H9 (cell line): ENCODE measurements at regions not wholly inside any gene's neighbourhood (a gene's known extent, or its start where the extent isn't known, plus 50 kb on each side); places are given as distances from the start of the nearest gene placed in this dataset.
A peak's percentile ranks its signal among the peaks of the same experiment; 100 is the strongest.

Experiments used
- DNase-seq: peaks from one replicate; pipeline ENCODE4 v3.0.0-alpha.2; 2017
- H2AFZ ChIP-seq: one replicate; pipeline ENCODE4 v1.6.1; 2013; ENCODE audit warnings: mild to moderate bottlenecking, low read length, control low read depth, moderate library complexity
- H2AK5ac ChIP-seq: 2 replicates; pipeline ENCODE4 v1.6.1; 2013; ENCODE audit warnings: low read length, control low read depth, mixed read lengths; ENCODE audit not compliant: insufficient read length
- H2BK120ac ChIP-seq: one replicate; pipeline ENCODE4 v1.6.1; 2013; ENCODE audit warnings: low read depth, mild to moderate bottlenecking, low read length, control low read depth, inconsistent platforms; ENCODE audit not compliant: poor library complexity, severe bottlenecking
- H2BK12ac ChIP-seq: 2 replicates; pipeline ENCODE4 v1.6.1; 2013; ENCODE audit warnings: low read length, control low read depth, mixed read lengths, low read depth; ENCODE audit not compliant: insufficient read length
- H2BK15ac ChIP-seq: 2 replicates; pipeline ENCODE4 v1.6.1; 2013; ENCODE audit warnings: low read depth, low read length, control low read depth
- H2BK20ac ChIP-seq: one replicate; pipeline ENCODE4 v1.6.1; 2013; ENCODE audit warnings: low read depth, mild to moderate bottlenecking, low read length, control low read depth, inconsistent platforms; ENCODE audit not compliant: poor library complexity, severe bottlenecking
- H2BK5ac ChIP-seq: 2 replicates; pipeline ENCODE4 v1.6.1; 2013; ENCODE audit warnings: low read length, control low read depth, mixed read lengths; ENCODE audit not compliant: insufficient read length
- H3K14ac ChIP-seq: 2 replicates; pipeline ENCODE4 v1.6.1; 2013; ENCODE audit warnings: low read length, control low read depth; ENCODE audit not compliant: insufficient read depth
- H3K18ac ChIP-seq: 2 replicates; pipeline ENCODE4 v1.6.1; 2013; ENCODE audit warnings: low read depth, mild to moderate bottlenecking, mixed read lengths, low read length, control low read depth; ENCODE audit not compliant: insufficient read length
- H3K23ac ChIP-seq: 2 replicates; pipeline ENCODE4 v1.6.1; 2013; ENCODE audit warnings: low read length, control low read depth, mixed read lengths, low read depth; ENCODE audit not compliant: insufficient read length
- H3K23me2 ChIP-seq: 2 replicates; pipeline ENCODE4 v1.6.1; 2013; ENCODE audit warnings: low read depth, mild to moderate bottlenecking, mixed read lengths, low read length, control low read depth; ENCODE audit not compliant: insufficient read length, poor library complexity, severe bottlenecking
- H3K27ac ChIP-seq: 2 replicates; pipeline ENCODE4 v1.5.1; 2013; ENCODE audit warnings: low read length, control low read depth, mixed read lengths, low read depth; ENCODE audit not compliant: insufficient read length
- H3K27me3 ChIP-seq: 2 replicates; pipeline ENCODE4 v1.6.1; 2013; ENCODE audit warnings: low read length, control low read depth, inconsistent platforms; ENCODE audit not compliant: insufficient read depth
- H3K4ac ChIP-seq: 2 replicates; pipeline ENCODE4 v1.6.1; 2013; ENCODE audit warnings: low read depth, mild to moderate bottlenecking, control low read depth, inconsistent platforms, low read length, moderate library complexity
- H3K4me1 ChIP-seq: 2 replicates; pipeline ENCODE4 v1.6.1; 2013; ENCODE audit warnings: low read length, control low read depth, inconsistent platforms; ENCODE audit not compliant: insufficient read depth
- H3K4me2 ChIP-seq: 2 replicates; pipeline ENCODE4 v1.6.1; 2013; ENCODE audit warnings: low read length, control low read depth, mixed read lengths; ENCODE audit not compliant: insufficient read length, insufficient read depth
- H3K56ac ChIP-seq: 2 replicates; pipeline ENCODE4 v1.6.1; 2013; ENCODE audit warnings: low read depth, mild to moderate bottlenecking, mixed read lengths, low read length, control low read depth; ENCODE audit not compliant: insufficient read length
- H3K79me1 ChIP-seq: 2 replicates; pipeline ENCODE4 v1.6.1; 2013; ENCODE audit warnings: low read depth, mild to moderate bottlenecking, moderate library complexity, low read length, control low read depth, inconsistent platforms; ENCODE audit not compliant: insufficient read depth, poor library complexity, severe bottlenecking
- H3K79me2 ChIP-seq: 2 replicates; pipeline ENCODE4 v1.6.1; 2013; ENCODE audit warnings: low read length, control low read depth, inconsistent platforms; ENCODE audit not compliant: insufficient read depth
- H3K9ac ChIP-seq: 2 replicates; pipeline ENCODE4 v1.6.1; 2013; ENCODE audit warnings: low read length, control low read depth, mixed read lengths; ENCODE audit not compliant: insufficient read length; ENCODE audit errors: extremely low read depth
- H3K9me3 ChIP-seq: one replicate; pipeline ENCODE4 v1.6.1; 2013; ENCODE audit warnings: low read depth, low read length, inconsistent platforms; ENCODE audit not compliant: control insufficient read depth
- H3T11ph ChIP-seq: one replicate; pipeline ENCODE4 v1.6.1; 2013; ENCODE audit warnings: mild to moderate bottlenecking, low read length, control low read depth, inconsistent platforms
- H4K20me1 ChIP-seq: one replicate; pipeline ENCODE4 v1.6.1; 2013; ENCODE audit not compliant: control insufficient read depth, insufficient read length, insufficient read depth
- H4K5ac ChIP-seq: 2 replicates; pipeline ENCODE4 v1.6.1; 2013; ENCODE audit warnings: low read depth, mild to moderate bottlenecking, mixed read lengths, low read length, control low read depth; ENCODE audit not compliant: insufficient read length
- H4K8ac ChIP-seq: replicated peaks from 2 replicates; pipeline ENCODE4 v1.6.1; 2013; ENCODE audit warnings: low read length, control low read depth, mixed read lengths, low read depth; ENCODE audit not compliant: insufficient read length
- H4K91ac ChIP-seq: 2 replicates; pipeline ENCODE4 v1.6.1; 2013; ENCODE audit warnings: low read depth, mild to moderate bottlenecking, moderate library complexity, mixed read lengths, low read length, control low read depth; ENCODE audit not compliant: insufficient read length
- H3K27ac Mint-ChIP-seq, 3 experiments: 2 replicates in 2 of 3; 3 replicates in 1 of 3; pipeline ENCODE4 v1.8.0; 2020 to 2021; ENCODE audit warnings: mixed read lengths in 3 of 3, mild to moderate bottlenecking in 1 of 3, moderate library complexity in 1 of 3
- H3K27me3 Mint-ChIP-seq: 2 replicates; pipeline ENCODE4 v1.8.0; 2021; ENCODE audit warnings: low read depth, mild to moderate bottlenecking, moderate library complexity, mixed read lengths
- H3K36me3 Mint-ChIP-seq, 3 experiments: 2 replicates in 2 of 3; 3 replicates in 1 of 3; pipeline ENCODE4 v1.8.0; 2020 to 2021; ENCODE audit warnings: low read depth in 3 of 3, mixed read lengths in 3 of 3; ENCODE audit not compliant: insufficient read depth in 1 of 3
- H3K4me1 Mint-ChIP-seq, 2 experiments: 2 replicates each; pipeline ENCODE4 v1.8.0; 2020; ENCODE audit warnings: mixed read lengths in 2 of 2
- H3K4me3 Mint-ChIP-seq, 2 experiments: 2 replicates in 1 of 2; 3 replicates in 1 of 2; pipeline ENCODE4 v1.8.0; 2020 to 2021; ENCODE audit warnings: mild to moderate bottlenecking in 2 of 2, mixed read lengths in 2 of 2, moderate library complexity in 1 of 2
- H3K9me3 Mint-ChIP-seq, 2 experiments: 2 replicates in 1 of 2; 3 replicates in 1 of 2; pipeline ENCODE4 v1.8.0; 2020; ENCODE audit warnings: mild to moderate bottlenecking in 2 of 2, mixed read lengths in 2 of 2, moderate library complexity in 1 of 2
- CTCF ChIP-seq: fragments of 200-600 bp; sonication (generic); conservative IDR thresholded peaks from 3 replicates; pipeline ENCODE4 v1.8.0; 2021; ENCODE audit warnings: antibody characterized with exemption, mild to moderate bottlenecking
- WGBS: extraction: QIAGEN DNeasy Blood & Tissue Kit; methylation state at CpG from one replicate; pipeline ENCODE4 v1.1.7; 2013; ENCODE audit warnings: missing lambda C conversion rate, low lambda C conversion rate, mixed read lengths; ENCODE audit not compliant: insufficient read length; ENCODE audit errors: extremely low coverage; 5-methylcytosine and 5-hydroxymethylcytosine counted together

- Histone ChIP-seq H3K23ac (no peak overlapping the region), H3K14ac (no peak overlapping the region), H3K23me2 (no peaks in the 10 kb centered on the region), H2BK5ac (no peak overlapping the region), H2BK15ac (no peak overlapping the region), H2AK5ac (no peak overlapping the region), H3K9ac (no peak overlapping the region), H3K56ac (no peak overlapping the region), H3K9me3 (no peaks in the 10 kb centered on the region), H3K4me1 (peaks cover 7% of the 10 kb centered on the region; the same call in 1 of the 2 replicates), H3K27me3 (no peaks in the 10 kb centered on the region), H2BK12ac (no peak overlapping the region), H4K5ac (no peak overlapping the region), H3K27ac (no peak overlapping the region), H3T11ph (no peak overlapping the region), H3K4me2 (no peak overlapping the region), H2BK20ac (no peak overlapping the region), H3K79me1 (no peaks in the 10 kb centered on the region), H2AFZ (no peak overlapping the region), H2BK120ac (no peak overlapping the region), H3K79me2 (peaks cover 11% of the 10 kb centered on the region; the same call in 1 of the 2 replicates), H4K8ac (no peak overlapping the region), H3K4ac (no peak overlapping the region), H4K20me1 (no peaks in the 10 kb centered on the region), H3K18ac (no peak overlapping the region), H4K91ac (no peak overlapping the region)
- Mint-ChIP-seq H3K27me3 (no peaks in the 10 kb centered on the region), H3K27ac (peak overlapping the region in 1 of 3 experiments; percentile 25; a peak in 2 of 7 replicates), H3K4me1 (peaks cover 34 to 39% of the 10 kb centered on the region in 2 experiments), H3K9me3 (no peaks in the 10 kb centered on the region), H3K4me3 (no peak overlapping the region), H3K36me3 (0 out of 7 replicates have a peak, but pooled peaks cover 0 to 1% (median 0%) of the 10 kb centered on the region in 3 experiments)
- WGBS: no CpG with 5 or more reads among the region's 5 CpGs
- TF ChIP-seq CTCF: no peak
- DNase-seq: no peak
These were observed 2161.4 kb upstream of the PIK3C3 start for GRCh38 chr18:39793609-39794008.
